Neuronal stem cell (in vitro differentiated cells): ENCODE measurements at regions not wholly inside any gene's neighbourhood (a gene's known extent, or its start where the extent isn't known, plus 50 kb on each side); places are given as distances from the start of the nearest gene placed in this dataset.

Experiments used
- DNase-seq: peaks from one replicate; pipeline ENCODE4 v3.0.0-alpha.2; 2013; ENCODE audit warnings: low spot score
- H2AFZ ChIP-seq: one replicate; pipeline ENCODE4 v1.6.1; 2013; ENCODE audit warnings: mild to moderate bottlenecking, low read length, inconsistent platforms
- H2AK5ac ChIP-seq: 2 replicates; pipeline ENCODE4 v1.6.1; 2013; ENCODE audit warnings: low read depth, mild to moderate bottlenecking, inconsistent platforms, low read length, moderate library complexity, mixed read lengths
- H2BK120ac ChIP-seq: 2 replicates; pipeline ENCODE4 v1.6.1; 2013; ENCODE audit warnings: low read depth, mild to moderate bottlenecking, inconsistent platforms, low read length, moderate library complexity, mixed read lengths
- H2BK12ac ChIP-seq: one replicate; pipeline ENCODE4 v1.6.1; 2013; ENCODE audit warnings: low read length, inconsistent platforms
- H2BK15ac ChIP-seq: 2 replicates; pipeline ENCODE4 v1.6.1; 2013; ENCODE audit warnings: mild to moderate bottlenecking, low read length, inconsistent platforms, mixed read lengths
- H2BK5ac ChIP-seq: one replicate; pipeline ENCODE4 v1.6.1; 2013; ENCODE audit warnings: inconsistent platforms, mild to moderate bottlenecking, low read length, moderate library complexity
- H3K14ac ChIP-seq: one replicate; pipeline ENCODE4 v1.6.1; 2013; ENCODE audit warnings: low read length, inconsistent platforms
- H3K18ac ChIP-seq: 2 replicates; pipeline ENCODE4 v1.6.1; 2013; ENCODE audit warnings: low read length, inconsistent platforms
- H3K23ac ChIP-seq: 2 replicates; pipeline ENCODE4 v1.6.1; 2013; ENCODE audit warnings: low read depth, mild to moderate bottlenecking, mixed read lengths, low read length, inconsistent platforms; ENCODE audit not compliant: poor library complexity
- H3K27ac ChIP-seq: replicated peaks from 3 replicates; pipeline ENCODE4 v1.5.1; 2013; ENCODE audit warnings: low read length, inconsistent platforms
- H3K27me3 ChIP-seq, 3 experiments: 2 replicates each; pipeline ENCODE4 v1.6.1; 2013; ENCODE audit warnings: low read length in 3 of 3, mild to moderate bottlenecking in 2 of 3, inconsistent platforms in 1 of 3, low read depth in 1 of 3, mixed read lengths in 1 of 3, moderate library complexity in 1 of 3; ENCODE audit not compliant: control insufficient read depth in 3 of 3, insufficient read depth in 3 of 3
- H3K36me3 ChIP-seq, 2 donors: replicated peaks in 1 of 2; 2 replicates each; pipeline ENCODE4 v1.6.1; 2013; ENCODE audit warnings: low read length in 2 of 2; ENCODE audit not compliant: control insufficient read depth in 2 of 2, insufficient read depth in 2 of 2
- H3K4ac ChIP-seq: 2 replicates; pipeline ENCODE4 v1.6.1; 2013; ENCODE audit warnings: inconsistent platforms, mild to moderate bottlenecking, low read length, moderate library complexity
- H3K4me1 ChIP-seq, 2 donors: 1 replicate in 1 of 2; 2 replicates in 1 of 2; pipeline ENCODE4 v1.6.1; 2013; ENCODE audit warnings: low read length in 2 of 2, low read depth in 1 of 2; ENCODE audit not compliant: control insufficient read depth in 2 of 2, insufficient read depth in 1 of 2
- H3K4me2 ChIP-seq: one replicate; pipeline ENCODE4 v1.6.1; 2013; ENCODE audit warnings: mild to moderate bottlenecking, low read length, inconsistent platforms; ENCODE audit not compliant: insufficient read depth, poor library complexity, severe bottlenecking
- H3K4me3 ChIP-seq, 2 donors: 2 replicates each; pipeline ENCODE4 v1.5.1; 2013; ENCODE audit warnings: low read length in 2 of 2, mild to moderate bottlenecking in 2 of 2, inconsistent platforms in 1 of 2, moderate library complexity in 1 of 2
- H3K79me1 ChIP-seq: one replicate; pipeline ENCODE4 v1.6.1; 2013; ENCODE audit warnings: low read depth, mild to moderate bottlenecking, inconsistent platforms, low read length, moderate library complexity
- H3K9ac ChIP-seq: one replicate; pipeline ENCODE4 v1.6.1; 2013; ENCODE audit warnings: mild to moderate bottlenecking, low read depth, low read length, inconsistent platforms; ENCODE audit not compliant: poor library complexity
- H3K9me3 ChIP-seq, 2 donors: replicated peaks in 1 of 2; 2 replicates each; pipeline versions ENCODE3 to v1.6.1; 2013; ENCODE audit warnings: low read length in 2 of 2, mild to moderate bottlenecking in 2 of 2, inconsistent platforms in 1 of 2, low read depth in 1 of 2, mixed read lengths in 1 of 2, moderate library complexity in 1 of 2; ENCODE audit not compliant: control insufficient read depth in 2 of 2, insufficient read depth in 1 of 2
- H4K8ac ChIP-seq: one replicate; pipeline ENCODE4 v1.6.1; 2013; ENCODE audit warnings: low read depth, mild to moderate bottlenecking, inconsistent platforms, low read length, moderate library complexity
- H4K91ac ChIP-seq: one replicate; pipeline ENCODE4 v1.6.1; 2013; ENCODE audit warnings: low read length, low read depth, mild to moderate bottlenecking, inconsistent platforms; ENCODE audit not compliant: poor library complexity
- WGBS, 2 donors: extraction: QIAGEN DNeasy Blood & Tissue Kit; methylation state at CpG; one replicate each; pipeline ENCODE4 v1.1.7; 2013; ENCODE audit warnings: missing lambda C conversion rate in 2 of 2, mixed read lengths in 1 of 2; ENCODE audit not compliant: insufficient read length in 2 of 2, insufficient replicate concordance in 1 of 2; ENCODE audit errors: extremely low coverage in 2 of 2; 5-methylcytosine and 5-hydroxymethylcytosine counted together

- Histone ChIP-seq H3K4me2 (no peak overlapping the region), H4K8ac (no peak overlapping the region), H3K4me1 (no peaks in the 10 kb centered on the region), H3K9ac (no peak overlapping the region), H3K27ac (no peak overlapping the region), H2BK120ac (no peak overlapping the region), H3K14ac (no peak overlapping the region), H2AK5ac (no peak overlapping the region), H2BK12ac (no peak overlapping the region), H3K79me1 (no peaks in the 10 kb centered on the region), H3K23ac (no peak overlapping the region), H3K4me3 (no peak overlapping the region), H2BK15ac (no peak overlapping the region), H2AFZ (no peak overlapping the region), H4K91ac (no peak overlapping the region), H3K27me3 (no peaks in the 10 kb centered on the region), H2BK5ac (no peak overlapping the region), H3K9me3 (peaks cover 0 to 4% of the 10 kb centered on the region in 2 donors), H3K4ac (no peak overlapping the region), H3K18ac (no peak overlapping the region), H3K36me3 (no peaks in the 10 kb centered on the region)
- WGBS, 2 donors, result no CpG with 5 or more reads among the region's 4 CpGs
- no peak for DNase-seq
Measured at GRCh38 chr20:52601295-52601971, 370.7 kb upstream of the TSHZ2 start.

- H3K4me2 ChIP-seq, result no peak overlapping the region
- H3K36me3 ChIP-seq, result no peaks in the 10 kb centered on the region
- no peak overlapping the region for H2AFZ ChIP-seq
- H3K23ac ChIP-seq, result no peak overlapping the region
- no peaks in the 10 kb centered on the region for H3K79me1 ChIP-seq
- H3K27me3 ChIP-seq, result no peaks in the 10 kb centered on the region
- no peaks in the 10 kb centered on the region for H3K4me1 ChIP-seq
- no peak overlapping the region for H2BK5ac ChIP-seq
- no peak overlapping the region for H3K27ac ChIP-seq
- peaks cover 0 to 1% of the 10 kb centered on the region in 2 donors for H3K9me3 ChIP-seq
- no peak overlapping the region for H3K9ac ChIP-seq
- no peak overlapping the region for H3K14ac ChIP-seq
- no peak overlapping the region for H2BK120ac ChIP-seq
- H3K4ac ChIP-seq, result no peak overlapping the region
- no peak overlapping the region for H2AK5ac ChIP-seq
- H2BK15ac ChIP-seq, result no peak overlapping the region
- DNase-seq, result no peak
- no CpG with 5 or more reads among the region's 5 CpGs for WGBS, 2 donors
- no peak overlapping the region for H3K18ac ChIP-seq
- H4K91ac ChIP-seq, result no peak overlapping the region
- H4K8ac ChIP-seq, result no peak overlapping the region
- H3K4me3 ChIP-seq, result no peak overlapping the region
- no peak overlapping the region for H2BK12ac ChIP-seq
Measured at GRCh38 chr20:52596256-52596655, 375.9 kb upstream of the TSHZ2 start.

GRCh38 chr20:52595518-52595917 lies 376.6 kb upstream of the TSHZ2 start:
- no peak overlapping the region for H2BK5ac ChIP-seq
- H2AFZ ChIP-seq, result no peak overlapping the region
- H3K79me1 ChIP-seq, result no peaks in the 10 kb centered on the region
- no peak overlapping the region for H2BK120ac ChIP-seq
- no peak overlapping the region for H3K4me2 ChIP-seq
- H3K23ac ChIP-seq, result no peak overlapping the region
- H3K9me3 ChIP-seq, result peaks cover 0 to 1% of the 10 kb centered on the region in 2 donors
- H4K91ac ChIP-seq, result no peak overlapping the region
- no peak overlapping the region for H3K4me3 ChIP-seq
- H2AK5ac ChIP-seq, result no peak overlapping the region
- no peak overlapping the region for H3K18ac ChIP-seq
- no peak overlapping the region for H3K9ac ChIP-seq
- H3K27me3 ChIP-seq, result no peaks in the 10 kb centered on the region
- no peak overlapping the region for H3K4ac ChIP-seq
- no peak for DNase-seq
- H2BK12ac ChIP-seq, result no peak overlapping the region
- H4K8ac ChIP-seq, result no peak overlapping the region
- H2BK15ac ChIP-seq, result no peak overlapping the region
- H3K36me3 ChIP-seq, result no peaks in the 10 kb centered on the region
- H3K4me1 ChIP-seq, result no peaks in the 10 kb centered on the region
- WGBS, 2 donors, result no CpG with 5 or more reads among the region's 1 CpG
- H3K27ac ChIP-seq, result no peak overlapping the region
- H3K14ac ChIP-seq, result no peak overlapping the region

- H3K4me2 ChIP-seq, result no peak overlapping the region
- no peak overlapping the region for H3K23ac ChIP-seq
- WGBS, 2 donors, result no CpG with 5 or more reads among the region's 5 CpGs
- no peak overlapping the region for H3K9ac ChIP-seq
- no peak overlapping the region for H2BK15ac ChIP-seq
- H2BK12ac ChIP-seq, result no peak overlapping the region
- no peak overlapping the region for H4K91ac ChIP-seq
- no peak overlapping the region for H2BK120ac ChIP-seq
- H3K4me1 ChIP-seq, result no peaks in the 10 kb centered on the region
- no peaks in the 10 kb centered on the region for H3K27me3 ChIP-seq
- H3K18ac ChIP-seq, result no peak overlapping the region
- no peak overlapping the region for H2AFZ ChIP-seq
- no peak overlapping the region for H3K4ac ChIP-seq
- DNase-seq, result no peak
- H4K8ac ChIP-seq, result no peak overlapping the region
- H3K79me1 ChIP-seq, result no peaks in the 10 kb centered on the region
- no peak overlapping the region for H2AK5ac ChIP-seq
- no peak overlapping the region for H3K4me3 ChIP-seq
- H2BK5ac ChIP-seq, result no peak overlapping the region
- H3K27ac ChIP-seq, result no peak overlapping the region
- no peak overlapping the region for H3K14ac ChIP-seq
- no peaks in the 10 kb centered on the region for H3K36me3 ChIP-seq
- H3K9me3 ChIP-seq, result peaks cover 0 to 1% of the 10 kb centered on the region in 2 donors
Measured at GRCh38 chr20:52593654-52594053, 378.5 kb upstream of the TSHZ2 start.
